ENCODE measurements at regions not wholly inside any gene's neighbourhood (a gene's known extent, or its start where the extent isn't known, plus 50 kb on each side); places are given as distances from the start of the nearest gene placed in this dataset.

DNA sequence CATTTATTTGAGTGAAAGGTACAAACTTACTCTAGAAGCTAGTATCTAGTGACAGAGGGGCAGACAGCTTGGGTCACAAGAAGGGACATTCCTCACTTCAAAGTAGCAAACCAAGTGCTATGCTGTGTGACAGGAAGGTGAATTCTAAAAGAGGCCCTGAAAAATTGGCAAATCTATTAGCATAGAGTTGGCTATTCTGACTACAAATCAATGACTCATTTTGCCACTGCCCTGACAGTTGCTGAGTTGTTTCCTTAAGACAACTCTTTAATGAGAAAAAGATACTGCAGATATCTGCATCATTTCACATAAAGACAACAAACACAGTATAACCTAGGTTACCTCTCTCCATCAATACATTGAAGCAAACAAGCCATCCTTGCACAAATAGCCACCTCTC is 524.0 kb upstream of the LRRC4C start:
- no peak for DNase-seq
- H3K4me3 ChIP-seq, result no peak overlapping the region
- H3K27me3 ChIP-seq, result no peaks in the 10 kb centered on the region
- no peaks in the 10 kb centered on the region for H3K9me3 ChIP-seq
- TF ChIP-seq, protein P1, sequence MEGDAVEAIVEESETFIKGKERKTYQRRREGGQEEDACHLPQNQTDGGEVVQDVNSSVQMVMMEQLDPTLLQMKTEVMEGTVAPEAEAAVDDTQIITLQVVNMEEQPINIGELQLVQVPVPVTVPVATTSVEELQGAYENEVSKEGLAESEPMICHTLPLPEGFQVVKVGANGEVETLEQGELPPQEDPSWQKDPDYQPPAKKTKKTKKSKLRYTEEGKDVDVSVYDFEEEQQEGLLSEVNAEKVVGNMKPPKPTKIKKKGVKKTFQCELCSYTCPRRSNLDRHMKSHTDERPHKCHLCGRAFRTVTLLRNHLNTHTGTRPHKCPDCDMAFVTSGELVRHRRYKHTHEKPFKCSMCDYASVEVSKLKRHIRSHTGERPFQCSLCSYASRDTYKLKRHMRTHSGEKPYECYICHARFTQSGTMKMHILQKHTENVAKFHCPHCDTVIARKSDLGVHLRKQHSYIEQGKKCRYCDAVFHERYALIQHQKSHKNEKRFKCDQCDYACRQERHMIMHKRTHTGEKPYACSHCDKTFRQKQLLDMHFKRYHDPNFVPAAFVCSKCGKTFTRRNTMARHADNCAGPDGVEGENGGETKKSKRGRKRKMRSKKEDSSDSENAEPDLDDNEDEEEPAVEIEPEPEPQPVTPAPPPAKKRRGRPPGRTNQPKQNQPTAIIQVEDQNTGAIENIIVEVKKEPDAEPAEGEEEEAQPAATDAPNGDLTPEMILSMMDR (IDR thresholded peaks at IDR 0.05), result no peak
- H3K27ac ChIP-seq, result no peak overlapping the region
- intact Hi-C loops (cut with DNase I; ENCODE audit: low total_unique reads), result no loop called here
- no peaks in the 10 kb centered on the region for H3K36me3 ChIP-seq
- no peaks in the 10 kb centered on the region for H3K4me1 ChIP-seq

DNA sequence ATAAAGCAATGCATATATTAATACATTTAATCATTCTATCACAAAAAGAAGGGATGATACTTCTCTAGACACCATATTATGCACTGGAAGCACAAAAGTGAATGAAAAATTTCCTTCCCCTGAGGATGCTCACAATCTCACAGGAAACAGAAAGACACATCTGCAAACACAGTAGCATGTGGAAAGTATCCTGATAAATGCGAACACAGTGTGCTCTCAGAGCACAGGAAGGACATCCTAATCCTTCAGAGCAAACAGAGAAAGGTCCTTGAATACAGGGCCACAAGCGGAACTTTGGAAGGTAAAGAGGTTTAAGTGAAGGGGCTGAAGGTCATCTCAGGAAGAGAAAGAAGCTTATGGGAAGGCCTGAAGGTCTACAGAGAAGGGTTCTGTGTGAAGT is 524.6 kb upstream of the LRRC4C start:
- TF ChIP-seq, protein P1 (IDR thresholded peaks at IDR 0.05), result no peak
- intact Hi-C loops (cut with DNase I; ENCODE audit: low total_unique reads), result no loop called here
- DNase-seq, result no peak
- Histone ChIP-seq H3K4me1 (no peaks in the 10 kb centered on the region), H3K27me3 (no peaks in the 10 kb centered on the region), H3K9me3 (no peaks in the 10 kb centered on the region), H3K4me3 (no peak overlapping the region), H3K27ac (no peak overlapping the region), H3K36me3 (no peaks in the 10 kb centered on the region)

DNA sequence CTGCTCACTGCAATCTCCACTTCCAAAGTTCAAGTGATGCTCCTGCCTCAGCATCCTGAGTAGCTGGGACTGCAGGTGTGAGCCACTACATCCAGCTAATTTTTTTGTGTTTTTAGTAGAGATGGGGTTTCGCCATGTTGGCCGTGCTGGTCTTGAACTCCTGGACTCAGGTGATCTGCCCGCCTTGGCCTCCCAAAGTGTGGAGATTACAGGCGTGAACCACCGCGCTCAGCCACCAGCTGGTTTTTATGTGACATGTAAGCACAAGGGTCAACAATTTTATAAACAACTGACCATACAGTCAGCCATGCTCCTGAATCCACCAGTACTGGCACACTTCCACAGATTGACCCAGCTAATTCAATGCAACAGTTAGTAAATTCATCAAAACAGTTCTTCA is 526.3 kb upstream of the LRRC4C start:
- intact Hi-C loops (cut with DNase I; ENCODE audit: low total_unique reads), result no loop called here
- TF ChIP-seq, protein P1 (IDR thresholded peaks at IDR 0.05), result no peak
- no peak for DNase-seq

DNA sequence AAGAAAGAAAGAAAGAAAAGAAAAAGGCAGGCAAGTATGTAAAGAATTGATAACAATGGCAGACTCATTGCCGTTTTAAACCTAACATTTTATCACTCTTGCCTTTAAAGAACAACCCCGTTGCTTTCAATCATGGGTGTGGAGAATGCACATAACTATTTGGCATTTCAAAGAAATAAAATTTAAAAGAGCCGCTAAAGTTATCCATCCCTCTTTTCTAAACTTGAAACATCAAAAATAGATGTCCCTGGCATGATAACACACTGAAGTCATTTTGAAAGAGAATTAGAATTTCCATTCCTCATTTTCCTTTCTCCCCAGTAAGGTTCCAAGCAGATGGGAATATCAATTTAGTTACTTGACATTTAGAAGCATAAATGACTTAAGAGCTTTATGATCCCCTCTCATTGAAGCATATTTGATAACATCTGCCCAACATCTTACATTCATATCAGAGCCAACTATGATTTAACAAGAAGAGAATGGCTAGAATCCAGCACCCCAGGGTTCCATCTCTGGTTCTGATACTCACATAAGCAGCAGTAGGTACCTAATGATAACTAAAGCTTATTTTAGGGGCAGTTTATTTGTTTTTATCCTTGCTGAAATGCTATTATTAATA is 529.6 kb upstream of the LRRC4C start:
- intact Hi-C loops (cut with DNase I; ENCODE audit: low total_unique reads), result no loop called here
- Histone ChIP-seq H3K9me3 (no peaks in the 10 kb centered on the region), H3K36me3 (no peaks in the 10 kb centered on the region), H3K4me3 (no peak overlapping the region), H3K27ac (no peak overlapping the region), H3K4me1 (peaks cover 0 to 6% (median 0%) of the 10 kb centered on the region in 4 donors), H3K27me3 (no peaks in the 10 kb centered on the region)
- TF ChIP-seq, protein P1 (IDR thresholded peaks at IDR 0.05), result no peak
- DNase-seq, result no peak

More for the DNA sequence above, 526.3 kb upstream of the LRRC4C start:
- H3K36me3 ChIP-seq, result no peaks in the 10 kb centered on the region
- no peaks in the 10 kb centered on the region for H3K4me1 ChIP-seq
- no peak overlapping the region for H3K4me3 ChIP-seq
- H3K27me3 ChIP-seq, result no peaks in the 10 kb centered on the region
- no peak overlapping the region for H3K27ac ChIP-seq
- H3K9me3 ChIP-seq, result no peaks in the 10 kb centered on the region

DNA sequence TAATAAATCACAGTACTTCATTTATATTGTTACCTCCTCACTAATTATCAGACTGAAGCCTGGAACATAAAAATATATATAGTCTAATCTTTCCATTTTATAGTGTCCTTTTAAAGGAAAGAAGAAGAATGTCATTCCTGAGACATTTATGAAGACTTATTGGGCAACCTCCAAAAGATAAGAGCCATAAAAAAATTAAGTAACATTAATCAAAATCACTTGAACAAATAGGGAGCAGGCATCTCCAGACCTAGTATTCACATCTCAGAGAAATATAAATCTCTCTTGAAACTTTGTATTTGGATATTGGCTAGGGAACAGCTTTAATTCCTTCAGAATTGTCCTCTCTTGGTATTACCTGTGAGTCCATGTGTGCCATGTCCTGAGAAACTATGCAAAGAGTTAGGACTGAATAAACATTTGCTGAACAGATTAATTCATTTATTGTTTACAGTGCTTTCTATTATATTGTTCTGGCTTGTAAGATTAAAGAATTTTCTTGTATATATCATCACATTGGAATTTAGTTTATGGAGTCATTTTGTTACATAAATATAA is 530.5 kb upstream of the LRRC4C start:
- H3K9me3 ChIP-seq, result no peaks in the 10 kb centered on the region
- intact Hi-C loops (cut with DNase I; ENCODE audit: low total_unique reads), result no loop called here
- DNase-seq, result no peak
- H3K27ac ChIP-seq, result no peak overlapping the region
- no peaks in the 10 kb centered on the region for H3K36me3 ChIP-seq
- peaks cover 0 to 10% (median 0%) of the 10 kb centered on the region in 4 donors for H3K4me1 ChIP-seq
- no peak overlapping the region for H3K4me3 ChIP-seq
- TF ChIP-seq, protein P1 (IDR thresholded peaks at IDR 0.05), result no peak
- H3K27me3 ChIP-seq, result no peaks in the 10 kb centered on the region

Data from tibial artery (tissue), 4 donors.